AG04449 (cell line): ENCODE measurements at regions not wholly inside any gene's neighbourhood (a gene's known extent, or its start where the extent isn't known, plus 50 kb on each side); places are given as distances from the start of the nearest gene placed in this dataset.

ENCODE experiments used
- CTCF ChIA-PET: fragments of 350-600 bp; formaldehyde crosslinking; extraction: SDS; loops from one replicate; lab custom pipeline; 2021; ENCODE audit warnings: antibody characterized with exemption; lab: Yijun Ruan, JAX
- POLR2A ChIA-PET: fragments of 400-600, 350-600 bp; formaldehyde crosslinking; extraction: SDS; loops from one replicate; lab custom pipeline; 2020; ENCODE audit warnings: antibody characterized with exemption, inconsistent platforms; lab: Yijun Ruan, JAX
- DNase-seq: peaks from one replicate; pipeline ENCODE4 v3.0.0-alpha.2; 2010; ENCODE audit warnings: low read depth, low spot score
- H3K4me3 ChIP-seq: 2 replicates; pipeline ENCODE4 v1.5.1; 2011; ENCODE audit warnings: low read depth, mild to moderate bottlenecking, control low read depth, low read length
- TF ChIP-seq, protein P1 (sequence below): IDR thresholded peaks from one replicate; pipeline ENCODE4 v1.5.1; 2011; ENCODE audit warnings: mild to moderate bottlenecking, moderate library complexity, low read length, control low read depth, inconsistent platforms; ENCODE audit not compliant: insufficient read depth; ENCODE audit errors: missing control alignments

DNA sequence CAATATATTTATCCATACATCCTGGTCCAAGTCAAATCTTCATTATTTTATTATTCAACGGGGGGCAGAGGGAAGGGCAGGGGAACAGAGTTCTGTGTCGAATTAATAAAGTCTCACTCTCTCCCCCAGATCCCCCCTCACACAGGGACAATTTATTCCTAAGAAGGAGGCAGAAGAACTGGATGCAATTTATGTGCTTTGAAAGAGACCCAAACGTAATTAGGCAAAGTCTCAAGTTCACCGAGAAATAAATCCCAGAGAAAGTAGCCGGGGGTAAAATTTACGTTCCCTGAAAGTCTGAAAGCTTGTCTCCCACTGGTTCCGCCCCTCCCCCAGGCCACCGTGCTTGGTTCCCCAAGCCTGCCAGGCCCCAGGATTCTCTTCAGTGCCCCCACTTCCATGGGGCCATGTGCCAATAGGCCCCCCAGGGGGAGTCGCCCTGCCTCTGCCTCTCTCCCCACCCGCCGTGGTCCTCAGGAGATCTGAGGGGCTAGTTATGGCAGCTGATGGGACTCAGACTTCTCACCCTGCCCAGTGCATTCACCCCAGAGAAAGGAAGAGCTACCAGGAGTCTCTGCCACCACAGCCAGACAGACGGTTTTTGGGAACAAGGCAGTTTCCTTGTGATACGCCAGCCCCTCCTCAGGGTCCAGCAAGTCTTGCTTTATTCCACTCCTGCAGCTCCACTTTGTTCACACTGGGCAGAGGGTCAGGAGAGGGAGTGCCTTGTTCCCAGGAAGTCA lies 215.5 kb downstream of the CYP26B1 start:
- ChIA-PET CTCF (interaction anchor here (0.9 to 4.7 kb wide), 4 partner anchors 10 to 218 kb away, joined by 3 to 64 read pairs (median 10); no protein-coding TSS in a partner anchor), POLR2A (no interaction called here)
- H3K4me3 ChIP-seq, result no peak overlapping the region
- DNase-seq, result no peak
- TF ChIP-seq, protein P1, sequence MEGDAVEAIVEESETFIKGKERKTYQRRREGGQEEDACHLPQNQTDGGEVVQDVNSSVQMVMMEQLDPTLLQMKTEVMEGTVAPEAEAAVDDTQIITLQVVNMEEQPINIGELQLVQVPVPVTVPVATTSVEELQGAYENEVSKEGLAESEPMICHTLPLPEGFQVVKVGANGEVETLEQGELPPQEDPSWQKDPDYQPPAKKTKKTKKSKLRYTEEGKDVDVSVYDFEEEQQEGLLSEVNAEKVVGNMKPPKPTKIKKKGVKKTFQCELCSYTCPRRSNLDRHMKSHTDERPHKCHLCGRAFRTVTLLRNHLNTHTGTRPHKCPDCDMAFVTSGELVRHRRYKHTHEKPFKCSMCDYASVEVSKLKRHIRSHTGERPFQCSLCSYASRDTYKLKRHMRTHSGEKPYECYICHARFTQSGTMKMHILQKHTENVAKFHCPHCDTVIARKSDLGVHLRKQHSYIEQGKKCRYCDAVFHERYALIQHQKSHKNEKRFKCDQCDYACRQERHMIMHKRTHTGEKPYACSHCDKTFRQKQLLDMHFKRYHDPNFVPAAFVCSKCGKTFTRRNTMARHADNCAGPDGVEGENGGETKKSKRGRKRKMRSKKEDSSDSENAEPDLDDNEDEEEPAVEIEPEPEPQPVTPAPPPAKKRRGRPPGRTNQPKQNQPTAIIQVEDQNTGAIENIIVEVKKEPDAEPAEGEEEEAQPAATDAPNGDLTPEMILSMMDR, result no peak

- ChIA-PET POLR2A (no interaction called here), CTCF (no interaction called here)
- no peak for DNase-seq
- H3K4me3 ChIP-seq, result no peak overlapping the region
- TF ChIP-seq, protein P1, result no peak
These were observed 217.5 kb downstream of the CYP26B1 start for GRCh38 chr2:71930049-71930681.

- TF ChIP-seq, protein P1, result no peak
- CTCF ChIA-PET, result interaction anchor here (1.3 kb wide), 1 partner anchor 11 kb away, joined by 4 read pairs; no protein-coding TSS in a partner anchor
These were observed 218.2 kb downstream of the CYP26B1 start for GRCh38 chr2:71929482-71929772.

GRCh38 chr2:71928734-71929481 lies 218.8 kb downstream of the CYP26B1 start:
- ChIA-PET CTCF (interaction anchor here (1.0 to 1.3 kb wide), 2 partner anchors 11 to 131 kb away, joined by 3 to 4 read pairs; no protein-coding TSS in a partner anchor), POLR2A (no interaction called here)
- DNase-seq, result no peak
- no peak overlapping the region for H3K4me3 ChIP-seq
- TF ChIP-seq, protein P1, result no peak

More at GRCh38 chr2:71929482-71929772, 218.2 kb downstream of the CYP26B1 start:
- no peak overlapping the region for H3K4me3 ChIP-seq
- POLR2A ChIA-PET, result no interaction called here
- no peak for DNase-seq

GRCh38 chr2:71927757-71928715 lies 219.6 kb downstream of the CYP26B1 start:
- no peak for DNase-seq
- ChIA-PET POLR2A (no interaction called here), CTCF (interaction anchor here (1.0 to 1.3 kb wide), 2 partner anchors 10 to 130 kb away, joined by 3 to 4 read pairs; no protein-coding TSS in a partner anchor)
- no peak overlapping the region for H3K4me3 ChIP-seq
- TF ChIP-seq, protein P1, result no peak
